ENCODE measurements at regions not wholly inside any gene's neighbourhood (a gene's known extent, or its start where the extent isn't known, plus 50 kb on each side); places are given as distances from the start of the nearest gene placed in this dataset.

GRCh38 chr9:135278586-135278985 lies 191.1 kb downstream of the OLFM1 start:
- H3K79me2 ChIP-seq (ENCODE audit: insufficient read depth, low read length), result no peaks in the 10 kb centered on the region
- no peak overlapping the region for H3K27ac ChIP-seq (ENCODE audit: low read depth, low read length)
- H3K27me3 ChIP-seq (ENCODE audit: low read length), result no peaks in the 10 kb centered on the region
- H4K20me1 ChIP-seq (ENCODE audit: low read depth, low read length), result no peaks in the 10 kb centered on the region
- H2AFZ ChIP-seq (ENCODE audit: low read depth, low read length, severe bottlenecking), result no peak overlapping the region
- no peaks in the 10 kb centered on the region for H3K9me3 ChIP-seq (ENCODE audit: insufficient read depth, low read length)
- TF ChIP-seq CTCF (IDR thresholded peaks at IDR 0.05; ENCODE audit: insufficient read depth, low read length, poor library complexity, severe bottlenecking) (no peak), EZH2phosphoT487 (conservative IDR thresholded peaks at IDR 0.05; ENCODE audit: low read length) (no peak)
- H3F3A ChIP-seq (ENCODE audit: insufficient read depth), result no peaks in the 10 kb centered on the region
- no peak overlapping the region for H3K9ac ChIP-seq (ENCODE audit: low read length)
- no peak overlapping the region for H3K4me3 ChIP-seq (ENCODE audit: insufficient read depth, low read length, poor library complexity, severe bottlenecking)
- no peak overlapping the region for H3K4me2 ChIP-seq (ENCODE audit: low read depth, low read length, poor library complexity, severe bottlenecking)
- no peaks in the 10 kb centered on the region for H3K36me3 ChIP-seq (ENCODE audit: low read length)
- H3K9me2 ChIP-seq (replicated peaks; ENCODE audit: insufficient read depth, low read length), result no peaks in the 10 kb centered on the region

- H3K9ac ChIP-seq (ENCODE audit: low read length), result no peak overlapping the region
- no peak overlapping the region for H3K4me2 ChIP-seq (ENCODE audit: low read depth, low read length, poor library complexity, severe bottlenecking)
- H2AFZ ChIP-seq (ENCODE audit: low read depth, low read length, severe bottlenecking), result no peak overlapping the region
- no peaks in the 10 kb centered on the region for H3K27me3 ChIP-seq (ENCODE audit: low read length)
- no peak overlapping the region for H3K27ac ChIP-seq (ENCODE audit: low read depth, low read length)
- H4K20me1 ChIP-seq (ENCODE audit: low read depth, low read length), result no peaks in the 10 kb centered on the region
- TF ChIP-seq CTCF (IDR thresholded peaks at IDR 0.05; ENCODE audit: insufficient read depth, low read length, poor library complexity, severe bottlenecking) (no peak), EZH2phosphoT487 (conservative IDR thresholded peaks at IDR 0.05; ENCODE audit: low read length) (no peak)
- no peak overlapping the region for H3K4me3 ChIP-seq (ENCODE audit: insufficient read depth, low read length, poor library complexity, severe bottlenecking)
- no peaks in the 10 kb centered on the region for H3K9me3 ChIP-seq (ENCODE audit: insufficient read depth, low read length)
- no peaks in the 10 kb centered on the region for H3K9me2 ChIP-seq (replicated peaks; ENCODE audit: insufficient read depth, low read length)
- H3K79me2 ChIP-seq (ENCODE audit: insufficient read depth, low read length), result no peaks in the 10 kb centered on the region
- H3F3A ChIP-seq (ENCODE audit: insufficient read depth), result no peaks in the 10 kb centered on the region
- no peaks in the 10 kb centered on the region for H3K36me3 ChIP-seq (ENCODE audit: low read length)
These were observed 191.9 kb downstream of the OLFM1 start for GRCh38 chr9:135279385-135279784.

GRCh38 chr9:135279834-135280393 lies 192.4 kb downstream of the OLFM1 start:
- H3F3A ChIP-seq (ENCODE audit: insufficient read depth), result no peaks in the 10 kb centered on the region
- no peaks in the 10 kb centered on the region for H3K36me3 ChIP-seq (ENCODE audit: low read length)
- no peak overlapping the region for H3K9ac ChIP-seq (ENCODE audit: low read length)
- H2AFZ ChIP-seq (ENCODE audit: low read depth, low read length, severe bottlenecking), result no peak overlapping the region
- H4K20me1 ChIP-seq (ENCODE audit: low read depth, low read length), result no peaks in the 10 kb centered on the region
- no peaks in the 10 kb centered on the region for H3K9me3 ChIP-seq (ENCODE audit: insufficient read depth, low read length)
- TF ChIP-seq EZH2phosphoT487 (conservative IDR thresholded peaks at IDR 0.05; ENCODE audit: low read length) (no peak), CTCF (IDR thresholded peaks at IDR 0.05; ENCODE audit: insufficient read depth, low read length, poor library complexity, severe bottlenecking) (no peak)
- H3K79me2 ChIP-seq (ENCODE audit: insufficient read depth, low read length), result no peaks in the 10 kb centered on the region
- H3K9me2 ChIP-seq (replicated peaks; ENCODE audit: insufficient read depth, low read length), result no peaks in the 10 kb centered on the region
- no peaks in the 10 kb centered on the region for H3K27me3 ChIP-seq (ENCODE audit: low read length)
- H3K27ac ChIP-seq (ENCODE audit: low read depth, low read length), result no peak overlapping the region
- H3K4me2 ChIP-seq (ENCODE audit: low read depth, low read length, poor library complexity, severe bottlenecking), result no peak overlapping the region
- no peak overlapping the region for H3K4me3 ChIP-seq (ENCODE audit: insufficient read depth, low read length, poor library complexity, severe bottlenecking)
